Neural cell (in vitro differentiated cells): ENCODE measurements at regions not wholly inside any gene's neighbourhood (a gene's known extent, or its start where the extent isn't known, plus 50 kb on each side); places are given as distances from the start of the nearest gene placed in this dataset.

ENCODE experiments used
- EP300 ChIP-seq: fragments of 450-650 bp; conservative IDR thresholded peaks from 2 replicates; pipeline ENCODE4 v1.6.1; 2014; ENCODE audit warnings: antibody characterized with exemption, mild to moderate bottlenecking, moderate library complexity; ENCODE audit not compliant: poor library complexity, severe bottlenecking
- EZH2 ChIP-seq: fragments of 200-600, 300-800 bp; shearing (Covaris generic), sonication (generic); IDR thresholded peaks from 2 replicates; pipeline ENCODE4 v1.6.1; 2014; ENCODE audit warnings: antibody characterized with exemption, low read length, borderline replicate concordance, mild to moderate bottlenecking; ENCODE audit not compliant: insufficient read depth, poor library complexity, severe bottlenecking
- MXI1 ChIP-seq: fragments of 450-650 bp; conservative IDR thresholded peaks from 2 replicates; pipeline ENCODE4 v1.6.1; 2014; ENCODE audit warnings: antibody characterized with exemption, mild to moderate bottlenecking; ENCODE audit not compliant: poor library complexity, severe bottlenecking
- POLR2AphosphoS5 ChIP-seq: IDR thresholded peaks from 2 replicates; pipeline ENCODE4 v1.6.1; 2012
- RAD21 ChIP-seq: fragments of 450-650 bp; conservative IDR thresholded peaks from 2 replicates; pipeline ENCODE4 v1.6.1; 2014; ENCODE audit warnings: antibody characterized with exemption, mild to moderate bottlenecking, moderate library complexity
- TAF1 ChIP-seq: IDR thresholded peaks from 2 replicates; pipeline ENCODE4 v1.6.1; 2012; ENCODE audit warnings: low read depth
- TF ChIP-seq, protein P1 (sequence below): fragments of 450-650 bp; IDR thresholded peaks from 2 replicates; pipeline ENCODE4 v1.5.1; 2014; ENCODE audit warnings: antibody characterized with exemption, mild to moderate bottlenecking, moderate library complexity; ENCODE audit not compliant: poor library complexity, severe bottlenecking
- TF ChIP-seq, protein P2 (sequence below): IDR thresholded peaks from 2 replicates; pipeline ENCODE4 v1.6.1; 2012; ENCODE audit warnings: borderline replicate concordance

DNA sequence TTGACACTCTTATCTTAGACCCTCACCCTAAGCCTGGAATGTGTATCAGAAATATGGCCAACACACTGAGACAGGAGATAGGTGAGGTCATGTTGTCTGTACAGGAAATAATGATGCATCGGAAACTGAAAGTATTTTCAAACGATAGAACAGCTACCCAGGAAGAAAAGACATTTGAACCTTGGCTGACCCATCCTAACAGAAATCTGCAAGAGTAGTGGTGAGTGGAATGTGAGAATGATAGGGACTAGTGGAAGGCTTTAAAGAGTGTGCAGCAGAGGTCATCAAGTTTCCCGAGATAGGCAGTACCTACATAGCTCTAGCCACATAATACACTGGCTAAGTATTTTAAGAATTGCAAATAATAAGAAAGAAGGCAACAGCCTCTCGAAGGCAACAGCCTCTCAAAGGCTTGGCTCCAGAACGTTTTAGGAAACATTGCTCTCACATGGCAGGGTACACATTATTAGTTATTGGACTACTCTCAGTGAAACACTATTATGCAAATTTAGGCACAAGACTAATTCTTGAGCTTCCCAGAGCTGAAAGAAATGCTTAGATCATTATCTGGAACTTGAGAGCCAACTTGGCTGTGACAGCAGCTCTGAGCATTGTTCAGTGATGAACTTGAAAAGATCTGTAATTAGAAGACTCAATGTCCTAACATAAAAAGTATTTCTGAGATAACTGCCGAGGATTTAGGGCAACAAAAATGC lies 133.1 kb upstream of the FBXL7 start:
- no peak for TF ChIP-seq EP300
- TF ChIP-seq, protein P1, sequence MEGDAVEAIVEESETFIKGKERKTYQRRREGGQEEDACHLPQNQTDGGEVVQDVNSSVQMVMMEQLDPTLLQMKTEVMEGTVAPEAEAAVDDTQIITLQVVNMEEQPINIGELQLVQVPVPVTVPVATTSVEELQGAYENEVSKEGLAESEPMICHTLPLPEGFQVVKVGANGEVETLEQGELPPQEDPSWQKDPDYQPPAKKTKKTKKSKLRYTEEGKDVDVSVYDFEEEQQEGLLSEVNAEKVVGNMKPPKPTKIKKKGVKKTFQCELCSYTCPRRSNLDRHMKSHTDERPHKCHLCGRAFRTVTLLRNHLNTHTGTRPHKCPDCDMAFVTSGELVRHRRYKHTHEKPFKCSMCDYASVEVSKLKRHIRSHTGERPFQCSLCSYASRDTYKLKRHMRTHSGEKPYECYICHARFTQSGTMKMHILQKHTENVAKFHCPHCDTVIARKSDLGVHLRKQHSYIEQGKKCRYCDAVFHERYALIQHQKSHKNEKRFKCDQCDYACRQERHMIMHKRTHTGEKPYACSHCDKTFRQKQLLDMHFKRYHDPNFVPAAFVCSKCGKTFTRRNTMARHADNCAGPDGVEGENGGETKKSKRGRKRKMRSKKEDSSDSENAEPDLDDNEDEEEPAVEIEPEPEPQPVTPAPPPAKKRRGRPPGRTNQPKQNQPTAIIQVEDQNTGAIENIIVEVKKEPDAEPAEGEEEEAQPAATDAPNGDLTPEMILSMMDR: no peak
- no peak for TF ChIP-seq TAF1
- no peak for TF ChIP-seq POLR2AphosphoS5
- TF ChIP-seq, protein P2, sequence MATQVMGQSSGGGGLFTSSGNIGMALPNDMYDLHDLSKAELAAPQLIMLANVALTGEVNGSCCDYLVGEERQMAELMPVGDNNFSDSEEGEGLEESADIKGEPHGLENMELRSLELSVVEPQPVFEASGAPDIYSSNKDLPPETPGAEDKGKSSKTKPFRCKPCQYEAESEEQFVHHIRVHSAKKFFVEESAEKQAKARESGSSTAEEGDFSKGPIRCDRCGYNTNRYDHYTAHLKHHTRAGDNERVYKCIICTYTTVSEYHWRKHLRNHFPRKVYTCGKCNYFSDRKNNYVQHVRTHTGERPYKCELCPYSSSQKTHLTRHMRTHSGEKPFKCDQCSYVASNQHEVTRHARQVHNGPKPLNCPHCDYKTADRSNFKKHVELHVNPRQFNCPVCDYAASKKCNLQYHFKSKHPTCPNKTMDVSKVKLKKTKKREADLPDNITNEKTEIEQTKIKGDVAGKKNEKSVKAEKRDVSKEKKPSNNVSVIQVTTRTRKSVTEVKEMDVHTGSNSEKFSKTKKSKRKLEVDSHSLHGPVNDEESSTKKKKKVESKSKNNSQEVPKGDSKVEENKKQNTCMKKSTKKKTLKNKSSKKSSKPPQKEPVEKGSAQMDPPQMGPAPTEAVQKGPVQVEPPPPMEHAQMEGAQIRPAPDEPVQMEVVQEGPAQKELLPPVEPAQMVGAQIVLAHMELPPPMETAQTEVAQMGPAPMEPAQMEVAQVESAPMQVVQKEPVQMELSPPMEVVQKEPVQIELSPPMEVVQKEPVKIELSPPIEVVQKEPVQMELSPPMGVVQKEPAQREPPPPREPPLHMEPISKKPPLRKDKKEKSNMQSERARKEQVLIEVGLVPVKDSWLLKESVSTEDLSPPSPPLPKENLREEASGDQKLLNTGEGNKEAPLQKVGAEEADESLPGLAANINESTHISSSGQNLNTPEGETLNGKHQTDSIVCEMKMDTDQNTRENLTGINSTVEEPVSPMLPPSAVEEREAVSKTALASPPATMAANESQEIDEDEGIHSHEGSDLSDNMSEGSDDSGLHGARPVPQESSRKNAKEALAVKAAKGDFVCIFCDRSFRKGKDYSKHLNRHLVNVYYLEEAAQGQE: no peak
- no peak for TF ChIP-seq EZH2
- no peak for TF ChIP-seq MXI1
- no peak for TF ChIP-seq RAD21
